H9 (cell line): ENCODE measurements at regions not wholly inside any gene's neighbourhood (a gene's known extent, or its start where the extent isn't known, plus 50 kb on each side); places are given as distances from the start of the nearest gene placed in this dataset.

ENCODE experiments used
- DNase-seq: peaks from one replicate; pipeline ENCODE4 v3.0.0-alpha.2; 2017
- H2AFZ ChIP-seq: one replicate; pipeline ENCODE4 v1.6.1; 2013; ENCODE audit warnings: mild to moderate bottlenecking, low read length, control low read depth, moderate library complexity
- H2AK5ac ChIP-seq: 2 replicates; pipeline ENCODE4 v1.6.1; 2013; ENCODE audit warnings: low read length, control low read depth, mixed read lengths; ENCODE audit not compliant: insufficient read length
- H2BK120ac ChIP-seq: one replicate; pipeline ENCODE4 v1.6.1; 2013; ENCODE audit warnings: low read depth, mild to moderate bottlenecking, low read length, control low read depth, inconsistent platforms; ENCODE audit not compliant: poor library complexity, severe bottlenecking
- H2BK12ac ChIP-seq: 2 replicates; pipeline ENCODE4 v1.6.1; 2013; ENCODE audit warnings: low read length, control low read depth, mixed read lengths, low read depth; ENCODE audit not compliant: insufficient read length
- H2BK15ac ChIP-seq: 2 replicates; pipeline ENCODE4 v1.6.1; 2013; ENCODE audit warnings: low read depth, low read length, control low read depth
- H2BK20ac ChIP-seq: one replicate; pipeline ENCODE4 v1.6.1; 2013; ENCODE audit warnings: low read depth, mild to moderate bottlenecking, low read length, control low read depth, inconsistent platforms; ENCODE audit not compliant: poor library complexity, severe bottlenecking
- H2BK5ac ChIP-seq: 2 replicates; pipeline ENCODE4 v1.6.1; 2013; ENCODE audit warnings: low read length, control low read depth, mixed read lengths; ENCODE audit not compliant: insufficient read length
- H3K14ac ChIP-seq: 2 replicates; pipeline ENCODE4 v1.6.1; 2013; ENCODE audit warnings: low read length, control low read depth; ENCODE audit not compliant: insufficient read depth
- H3K18ac ChIP-seq: 2 replicates; pipeline ENCODE4 v1.6.1; 2013; ENCODE audit warnings: low read depth, mild to moderate bottlenecking, mixed read lengths, low read length, control low read depth; ENCODE audit not compliant: insufficient read length
- H3K23ac ChIP-seq: 2 replicates; pipeline ENCODE4 v1.6.1; 2013; ENCODE audit warnings: low read length, control low read depth, mixed read lengths, low read depth; ENCODE audit not compliant: insufficient read length
- H3K23me2 ChIP-seq: 2 replicates; pipeline ENCODE4 v1.6.1; 2013; ENCODE audit warnings: low read depth, mild to moderate bottlenecking, mixed read lengths, low read length, control low read depth; ENCODE audit not compliant: insufficient read length, poor library complexity, severe bottlenecking
- H3K27ac ChIP-seq: 2 replicates; pipeline ENCODE4 v1.5.1; 2013; ENCODE audit warnings: low read length, control low read depth, mixed read lengths, low read depth; ENCODE audit not compliant: insufficient read length
- H3K27me3 ChIP-seq: 2 replicates; pipeline ENCODE4 v1.6.1; 2013; ENCODE audit warnings: low read length, control low read depth, inconsistent platforms; ENCODE audit not compliant: insufficient read depth
- H3K4ac ChIP-seq: 2 replicates; pipeline ENCODE4 v1.6.1; 2013; ENCODE audit warnings: low read depth, mild to moderate bottlenecking, control low read depth, inconsistent platforms, low read length, moderate library complexity
- H3K4me1 ChIP-seq: 2 replicates; pipeline ENCODE4 v1.6.1; 2013; ENCODE audit warnings: low read length, control low read depth, inconsistent platforms; ENCODE audit not compliant: insufficient read depth
- H3K4me2 ChIP-seq: 2 replicates; pipeline ENCODE4 v1.6.1; 2013; ENCODE audit warnings: low read length, control low read depth, mixed read lengths; ENCODE audit not compliant: insufficient read length, insufficient read depth
- H3K56ac ChIP-seq: 2 replicates; pipeline ENCODE4 v1.6.1; 2013; ENCODE audit warnings: low read depth, mild to moderate bottlenecking, mixed read lengths, low read length, control low read depth; ENCODE audit not compliant: insufficient read length
- H3K79me1 ChIP-seq: 2 replicates; pipeline ENCODE4 v1.6.1; 2013; ENCODE audit warnings: low read depth, mild to moderate bottlenecking, moderate library complexity, low read length, control low read depth, inconsistent platforms; ENCODE audit not compliant: insufficient read depth, poor library complexity, severe bottlenecking
- H3K79me2 ChIP-seq: 2 replicates; pipeline ENCODE4 v1.6.1; 2013; ENCODE audit warnings: low read length, control low read depth, inconsistent platforms; ENCODE audit not compliant: insufficient read depth
- H3K9ac ChIP-seq: 2 replicates; pipeline ENCODE4 v1.6.1; 2013; ENCODE audit warnings: low read length, control low read depth, mixed read lengths; ENCODE audit not compliant: insufficient read length; ENCODE audit errors: extremely low read depth
- H3K9me3 ChIP-seq: one replicate; pipeline ENCODE4 v1.6.1; 2013; ENCODE audit warnings: low read depth, low read length, inconsistent platforms; ENCODE audit not compliant: control insufficient read depth
- H3T11ph ChIP-seq: one replicate; pipeline ENCODE4 v1.6.1; 2013; ENCODE audit warnings: mild to moderate bottlenecking, low read length, control low read depth, inconsistent platforms
- H4K20me1 ChIP-seq: one replicate; pipeline ENCODE4 v1.6.1; 2013; ENCODE audit not compliant: control insufficient read depth, insufficient read length, insufficient read depth
- H4K5ac ChIP-seq: 2 replicates; pipeline ENCODE4 v1.6.1; 2013; ENCODE audit warnings: low read depth, mild to moderate bottlenecking, mixed read lengths, low read length, control low read depth; ENCODE audit not compliant: insufficient read length
- H4K8ac ChIP-seq: replicated peaks from 2 replicates; pipeline ENCODE4 v1.6.1; 2013; ENCODE audit warnings: low read length, control low read depth, mixed read lengths, low read depth; ENCODE audit not compliant: insufficient read length
- H4K91ac ChIP-seq: 2 replicates; pipeline ENCODE4 v1.6.1; 2013; ENCODE audit warnings: low read depth, mild to moderate bottlenecking, moderate library complexity, mixed read lengths, low read length, control low read depth; ENCODE audit not compliant: insufficient read length
- H3K27ac Mint-ChIP-seq, 3 experiments: 2 replicates in 2 of 3; 3 replicates in 1 of 3; pipeline ENCODE4 v1.8.0; 2020 to 2021; ENCODE audit warnings: mixed read lengths in 3 of 3, mild to moderate bottlenecking in 1 of 3, moderate library complexity in 1 of 3
- H3K27me3 Mint-ChIP-seq: 2 replicates; pipeline ENCODE4 v1.8.0; 2021; ENCODE audit warnings: low read depth, mild to moderate bottlenecking, moderate library complexity, mixed read lengths
- H3K36me3 Mint-ChIP-seq, 3 experiments: 2 replicates in 2 of 3; 3 replicates in 1 of 3; pipeline ENCODE4 v1.8.0; 2020 to 2021; ENCODE audit warnings: low read depth in 3 of 3, mixed read lengths in 3 of 3; ENCODE audit not compliant: insufficient read depth in 1 of 3
- H3K4me1 Mint-ChIP-seq, 2 experiments: 2 replicates each; pipeline ENCODE4 v1.8.0; 2020; ENCODE audit warnings: mixed read lengths in 2 of 2
- H3K4me3 Mint-ChIP-seq, 2 experiments: 2 replicates in 1 of 2; 3 replicates in 1 of 2; pipeline ENCODE4 v1.8.0; 2020 to 2021; ENCODE audit warnings: mild to moderate bottlenecking in 2 of 2, mixed read lengths in 2 of 2, moderate library complexity in 1 of 2
- H3K9me3 Mint-ChIP-seq, 2 experiments: 2 replicates in 1 of 2; 3 replicates in 1 of 2; pipeline ENCODE4 v1.8.0; 2020; ENCODE audit warnings: mild to moderate bottlenecking in 2 of 2, mixed read lengths in 2 of 2, moderate library complexity in 1 of 2
- CTCF ChIP-seq: fragments of 200-600 bp; sonication (generic); conservative IDR thresholded peaks from 3 replicates; pipeline ENCODE4 v1.8.0; 2021; ENCODE audit warnings: antibody characterized with exemption, mild to moderate bottlenecking

GRCh38 chrX:42087960-42088359 lies 164.6 kb upstream of the CASK start:
- H3K79me2 ChIP-seq: no peaks in the 10 kb centered on the region
- H2BK12ac ChIP-seq: no peak overlapping the region
- DNase-seq: no peak
- no peak overlapping the region for H3K9ac ChIP-seq
- no peaks in the 10 kb centered on the region for H3K27me3 Mint-ChIP-seq
- H3K56ac ChIP-seq: no peak overlapping the region
- H3K27ac ChIP-seq: no peak overlapping the region
- no peak overlapping the region for H2AK5ac ChIP-seq
- H3K36me3 Mint-ChIP-seq: no peaks in the 10 kb centered on the region
- H3K9me3 Mint-ChIP-seq: peaks cover 9 to 13% of the 10 kb centered on the region in 2 experiments
- H4K20me1 ChIP-seq: no peaks in the 10 kb centered on the region
- no peak overlapping the region for H2BK120ac ChIP-seq
- H2BK20ac ChIP-seq: no peak overlapping the region
- H3K18ac ChIP-seq: no peak overlapping the region
- H2BK15ac ChIP-seq: no peak overlapping the region
- no peaks in the 10 kb centered on the region for H3K79me1 ChIP-seq
- no peak overlapping the region for H3K4me3 Mint-ChIP-seq
- H4K91ac ChIP-seq: no peak overlapping the region
- no peak overlapping the region for H4K5ac ChIP-seq
- H3K4me1 Mint-ChIP-seq: peaks cover 41 to 43% of the 10 kb centered on the region in 2 experiments
- H2BK5ac ChIP-seq: no peak overlapping the region
- H3K27ac Mint-ChIP-seq: no peak overlapping the region
- no peak overlapping the region for H3K4ac ChIP-seq
- H3K23ac ChIP-seq: no peak overlapping the region
- H3K4me2 ChIP-seq: no peak overlapping the region
- H3K23me2 ChIP-seq: no peaks in the 10 kb centered on the region
- H3K27me3 ChIP-seq: no peaks in the 10 kb centered on the region
- H3K9me3 ChIP-seq: no peaks in the 10 kb centered on the region
- H3K4me1 ChIP-seq: peaks cover 5% of the 10 kb centered on the region; the same call in 1 of the 2 replicates
- H4K8ac ChIP-seq: no peak overlapping the region
- no peak overlapping the region for H3T11ph ChIP-seq
- no peak overlapping the region for H2AFZ ChIP-seq
- H3K14ac ChIP-seq: no peak overlapping the region
- TF ChIP-seq CTCF: peak; percentile 50
